Keratinocyte (primary cell): ENCODE measurements at regions not wholly inside any gene's neighbourhood (a gene's known extent, or its start where the extent isn't known, plus 50 kb on each side); places are given as distances from the start of the nearest gene placed in this dataset.

Experiments used
- DNase-seq: peaks from one replicate; pipeline ENCODE4 v3.0.0-alpha.2; 2011; ENCODE audit warnings: low read depth, missing footprints, low spot score
- FAIRE-seq: peaks from 2 replicates; lab custom pipeline; 2011; peaks lifted over from hg19 to GRCh38; lab: Jason Lieb, UNC
- H2AFZ ChIP-seq: 2 replicates; pipeline ENCODE4 v1.6.0; 2012; ENCODE audit warnings: low read length, control low read depth, inconsistent platforms; ENCODE audit not compliant: control insufficient read depth
- H3K27ac ChIP-seq: 2 replicates; pipeline ENCODE4 v1.5.1; 2011; ENCODE audit warnings: low read length; ENCODE audit not compliant: control insufficient read depth, insufficient read depth
- H3K27me3 ChIP-seq: 3 replicates; pipeline ENCODE4 v1.6.0; 2011; ENCODE audit warnings: low read length; ENCODE audit not compliant: control insufficient read depth, insufficient read depth; ENCODE audit errors: extremely low read depth
- H3K36me3 ChIP-seq, 2 experiments: 2 replicates in 1 of 2; 3 replicates in 1 of 2; pipeline ENCODE4 v1.5.1; 2011; ENCODE audit warnings: low read length in 2 of 2, mild to moderate bottlenecking in 1 of 2; ENCODE audit not compliant: control insufficient read depth in 2 of 2, insufficient read depth in 2 of 2; ENCODE audit errors: extremely low read depth in 1 of 2
- H3K4me1 ChIP-seq: 3 replicates; pipeline ENCODE4 v1.5.1; 2011; ENCODE audit warnings: low read length; ENCODE audit not compliant: control insufficient read depth, insufficient read depth; ENCODE audit errors: extremely low read depth
- H3K4me2 ChIP-seq: 3 replicates; pipeline ENCODE4 v1.6.0; 2011; ENCODE audit warnings: low read depth, low read length; ENCODE audit not compliant: control insufficient read depth, insufficient read depth; ENCODE audit errors: extremely low read depth
- H3K4me3 ChIP-seq, 3 experiments: fragments of 200-600 bp in 1 of 3; sonication (generic) in 1 of 3; 2 replicates in 2 of 3; 3 replicates in 1 of 3; pipeline ENCODE4 v1.5.1; 2011 to 2016; ENCODE audit warnings: low read length in 3 of 3, mild to moderate bottlenecking in 3 of 3, control low read depth in 2 of 3, inconsistent platforms in 1 of 3, low read depth in 1 of 3, mixed read lengths in 1 of 3, mixed run types in 1 of 3, moderate library complexity in 1 of 3; ENCODE audit not compliant: control insufficient read depth in 2 of 3, insufficient read depth in 2 of 3; ENCODE audit errors: extremely low read depth in 1 of 3
- H3K79me2 ChIP-seq: 2 replicates; pipeline ENCODE4 v1.6.0; 2012; ENCODE audit warnings: low read length; ENCODE audit not compliant: control insufficient read depth, insufficient read depth
- H3K9ac ChIP-seq: 3 replicates; pipeline ENCODE4 v1.6.0; 2011; ENCODE audit warnings: low read length; ENCODE audit not compliant: control insufficient read depth, insufficient read depth; ENCODE audit errors: extremely low read depth
- H3K9me1 ChIP-seq: 3 replicates; pipeline ENCODE4 v1.6.0; 2011; ENCODE audit warnings: low read length; ENCODE audit not compliant: control insufficient read depth, insufficient read depth; ENCODE audit errors: extremely low read depth
- H3K9me3 ChIP-seq: 2 replicates; pipeline ENCODE4 v1.5.1; 2012; ENCODE audit warnings: low read depth, low read length; ENCODE audit not compliant: control insufficient read depth
- H4K20me1 ChIP-seq: 3 replicates; pipeline ENCODE4 v1.6.0; 2011; ENCODE audit warnings: low read length; ENCODE audit not compliant: control insufficient read depth, insufficient read depth; ENCODE audit errors: extremely low read depth
- EZH2 ChIP-seq: IDR thresholded peaks from one replicate; pipeline ENCODE4 v1.6.1; 2012; ENCODE audit warnings: inconsistent platforms, mild to moderate bottlenecking, low read length, moderate library complexity
- dilution Hi-C: fragments of 300-500 bp; cut with MboI; formaldehyde crosslinking; loops from one replicate; pipeline ENCODE4 v1.7.0; 2020; ENCODE audit warnings: low sequenced_read_pairs; ENCODE audit not compliant: extremely low pct_ligation_motif_present
- TF ChIP-seq, protein P1 (sequence below), 3 experiments: IDR thresholded peaks in 1 of 3; conservative IDR thresholded peaks in 1 of 3; optimal IDR thresholded peaks in 1 of 3; 2 replicates in 2 of 3; 3 replicates in 1 of 3; pipeline versions ENCODE3 to v1.5.1; 2011; ENCODE audit warnings: low read length in 3 of 3, mild to moderate bottlenecking in 3 of 3, moderate library complexity in 2 of 3, control low read depth in 1 of 3, inconsistent platforms in 1 of 3; ENCODE audit not compliant: insufficient read depth in 2 of 3; ENCODE audit errors: extremely low read depth in 1 of 3

DNA sequence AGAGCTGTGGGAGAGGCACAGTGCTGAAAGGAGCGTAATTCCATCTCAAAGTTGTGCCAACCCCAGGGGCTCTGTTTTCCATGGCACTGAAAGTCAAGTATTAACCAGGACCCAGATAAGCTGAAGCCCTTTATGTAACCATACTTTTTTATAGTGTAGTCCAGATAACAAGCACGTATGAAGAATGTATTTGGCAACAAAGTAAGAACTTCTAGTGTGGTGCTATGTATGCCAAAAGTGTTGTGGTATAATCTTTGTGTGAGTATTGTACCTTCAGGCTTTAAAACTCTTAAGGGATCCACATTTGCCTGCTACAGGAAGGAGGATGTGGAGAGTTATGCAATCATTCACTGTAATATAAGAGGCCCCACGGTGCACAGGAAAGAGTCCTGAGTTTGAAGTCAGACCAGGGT, 129.4 kb downstream of the IBTK start:
- H3K9me3 ChIP-seq: no peaks in the 10 kb centered on the region
- dilution Hi-C loops: no loop called here
- peaks cover 4% of the 10 kb centered on the region for H3K27me3 ChIP-seq
- FAIRE-seq (no peak), DNase-seq (no peak)
- H3K4me1 ChIP-seq: no peaks in the 10 kb centered on the region
- H3K9ac ChIP-seq: no peak overlapping the region
- no peak overlapping the region for H3K4me2 ChIP-seq
- no peak overlapping the region for H2AFZ ChIP-seq
- no peaks in the 10 kb centered on the region for H3K9me1 ChIP-seq
- H3K36me3 ChIP-seq: no peaks in the 10 kb centered on the region
- H3K79me2 ChIP-seq: no peaks in the 10 kb centered on the region
- TF ChIP-seq, protein P1, sequence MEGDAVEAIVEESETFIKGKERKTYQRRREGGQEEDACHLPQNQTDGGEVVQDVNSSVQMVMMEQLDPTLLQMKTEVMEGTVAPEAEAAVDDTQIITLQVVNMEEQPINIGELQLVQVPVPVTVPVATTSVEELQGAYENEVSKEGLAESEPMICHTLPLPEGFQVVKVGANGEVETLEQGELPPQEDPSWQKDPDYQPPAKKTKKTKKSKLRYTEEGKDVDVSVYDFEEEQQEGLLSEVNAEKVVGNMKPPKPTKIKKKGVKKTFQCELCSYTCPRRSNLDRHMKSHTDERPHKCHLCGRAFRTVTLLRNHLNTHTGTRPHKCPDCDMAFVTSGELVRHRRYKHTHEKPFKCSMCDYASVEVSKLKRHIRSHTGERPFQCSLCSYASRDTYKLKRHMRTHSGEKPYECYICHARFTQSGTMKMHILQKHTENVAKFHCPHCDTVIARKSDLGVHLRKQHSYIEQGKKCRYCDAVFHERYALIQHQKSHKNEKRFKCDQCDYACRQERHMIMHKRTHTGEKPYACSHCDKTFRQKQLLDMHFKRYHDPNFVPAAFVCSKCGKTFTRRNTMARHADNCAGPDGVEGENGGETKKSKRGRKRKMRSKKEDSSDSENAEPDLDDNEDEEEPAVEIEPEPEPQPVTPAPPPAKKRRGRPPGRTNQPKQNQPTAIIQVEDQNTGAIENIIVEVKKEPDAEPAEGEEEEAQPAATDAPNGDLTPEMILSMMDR (optimal IDR thresholded peaks at IDR 0.05 in 1 of 3, IDR thresholded peaks at IDR 0.05 in 1 of 3, conservative IDR thresholded peaks at IDR 0.05 in 1 of 3; ENCODE audit: extremely low read depth in 1 of 3, insufficient read depth in 2 of 3, low read length in 3 of 3): no peak
- no peak for TF ChIP-seq EZH2
- no peaks in the 10 kb centered on the region for H4K20me1 ChIP-seq
- H3K4me3 ChIP-seq: no peak overlapping the region
- H3K27ac ChIP-seq: no peak overlapping the region

DNA sequence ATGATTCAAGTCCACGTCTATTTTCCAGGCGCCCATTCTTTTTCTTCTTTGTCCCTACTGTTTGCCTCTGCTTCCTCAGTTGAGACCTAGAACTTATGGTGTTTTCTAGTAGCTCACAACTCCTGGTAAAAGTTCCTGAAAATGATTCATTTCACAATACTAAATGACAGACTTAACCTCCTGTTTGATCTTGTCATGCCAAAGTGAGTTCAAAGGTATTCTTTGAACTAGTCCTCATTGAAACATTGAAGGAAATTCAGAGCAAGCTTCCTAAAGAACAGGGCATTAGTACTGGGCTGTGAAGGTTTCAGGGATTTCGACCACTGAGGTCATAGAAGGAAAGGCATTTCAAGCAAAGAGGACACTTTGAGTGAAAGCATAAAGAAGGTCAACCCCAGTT, 132.8 kb downstream of the IBTK start:
- Histone ChIP-seq H3K4me1 (no peaks in the 10 kb centered on the region), H3K9me1 (no peaks in the 10 kb centered on the region), H3K4me2 (no peak overlapping the region), H4K20me1 (no peaks in the 10 kb centered on the region), H3K9ac (no peak overlapping the region), H3K4me3 (no peak overlapping the region), H3K27me3 (peaks cover 4% of the 10 kb centered on the region), H3K27ac (no peak overlapping the region), H3K79me2 (no peaks in the 10 kb centered on the region), H3K9me3 (no peaks in the 10 kb centered on the region), H2AFZ (no peak overlapping the region), H3K36me3 (no peaks in the 10 kb centered on the region)
- no peak for FAIRE-seq
- no peak for DNase-seq
- TF ChIP-seq, protein P1 (optimal IDR thresholded peaks at IDR 0.05 in 1 of 3, IDR thresholded peaks at IDR 0.05 in 1 of 3, conservative IDR thresholded peaks at IDR 0.05 in 1 of 3; ENCODE audit: extremely low read depth in 1 of 3, insufficient read depth in 2 of 3, low read length in 3 of 3): no peak
- no peak for TF ChIP-seq EZH2
- dilution Hi-C loops: no loop called here
